Endothelial cell of umbilical vein (primary cell): ENCODE measurements at regions not wholly inside any gene's neighbourhood (a gene's known extent, or its start where the extent isn't known, plus 50 kb on each side); places are given as distances from the start of the nearest gene placed in this dataset.

Experiments used
- BruUV-seq: library from RNA; stranded (reverse); fragments of 400-500 nt; replicated peaks from 2 replicates; lab custom pipeline; 2021; lab: Mats Ljungman, UMichigan
- CTCF ChIA-PET: fragments of 300-600, 350-600 bp; sonication (Branson Sonifier 250); formaldehyde crosslinking; loops from one replicate; lab custom pipeline; 2021; ENCODE audit warnings: antibody characterized with exemption, inconsistent platforms; lab: Charles Lee
- POLR2A ChIA-PET: fragments of 300-600, 350-600 bp; sonication (Branson Sonifier 250); formaldehyde crosslinking; loops from one replicate; lab custom pipeline; 2021; ENCODE audit warnings: antibody characterized with exemption, inconsistent platforms; lab: Charles Lee
- DNase-seq: peaks from one replicate; pipeline ENCODE4 v3.0.0-alpha.2; 2011; ENCODE audit warnings: low read depth, low spot score
- FAIRE-seq: peaks from 2 replicates; lab custom pipeline; 2011; peaks lifted over from hg19 to GRCh38; lab: Jason Lieb, UNC
- H2AFZ ChIP-seq: 2 replicates; pipeline ENCODE4 v1.6.0; 2012; ENCODE audit warnings: low read depth, low read length, control low read depth, inconsistent platforms
- H3K27ac ChIP-seq: 2 replicates; pipeline ENCODE4 v1.5.1; 2011; ENCODE audit warnings: low read depth, mild to moderate bottlenecking, control low read depth, low read length, moderate library complexity; ENCODE audit not compliant: insufficient read depth
- H3K27me3 ChIP-seq, 2 experiments: 2 replicates each; pipeline versions ENCODE4 v1.6.0 to v1.6.1; 2011; ENCODE audit warnings: low read length in 2 of 2, mixed read lengths in 1 of 2; ENCODE audit not compliant: control insufficient read depth in 2 of 2, insufficient read depth in 2 of 2
- H3K36me3 ChIP-seq, 2 experiments: 2 replicates in 1 of 2; 3 replicates in 1 of 2; pipeline ENCODE4 v1.5.1; 2011; ENCODE audit warnings: low read length in 2 of 2, mild to moderate bottlenecking in 1 of 2, moderate library complexity in 1 of 2; ENCODE audit not compliant: control insufficient read depth in 2 of 2, insufficient read depth in 2 of 2; ENCODE audit errors: extremely low read depth in 1 of 2
- H3K4me1 ChIP-seq: 3 replicates; pipeline ENCODE4 v1.5.1; 2011; ENCODE audit warnings: mild to moderate bottlenecking, low read length; ENCODE audit not compliant: control insufficient read depth, insufficient read depth; ENCODE audit errors: extremely low read depth
- H3K4me2 ChIP-seq: 2 replicates; pipeline ENCODE4 v1.6.1; 2011; ENCODE audit warnings: low read length, control low read depth, mixed read lengths; ENCODE audit not compliant: insufficient read depth
- H3K4me3 ChIP-seq, 3 experiments: fragments of 200-600 bp in 1 of 3; sonication (generic), shearing (Covaris generic) in 1 of 3; replicated peaks in 1 of 3; 2 replicates each; pipeline ENCODE4 v1.5.1; 2011 to 2016; ENCODE audit warnings: control low read depth in 3 of 3, low read length in 3 of 3, mild to moderate bottlenecking in 2 of 3, inconsistent platforms in 1 of 3, low read depth in 1 of 3, moderate library complexity in 1 of 3; ENCODE audit not compliant: insufficient read depth in 1 of 3
- H3K79me2 ChIP-seq: 2 replicates; pipeline ENCODE4 v1.6.0; 2012; ENCODE audit warnings: low read length, inconsistent platforms; ENCODE audit not compliant: control insufficient read depth, insufficient read depth
- H3K9ac ChIP-seq: replicated peaks from 2 replicates; pipeline ENCODE3; 2011; ENCODE audit warnings: low read length, control low read depth; ENCODE audit not compliant: insufficient read depth; ENCODE audit errors: extremely low read depth
- H3K9me1 ChIP-seq: replicated peaks from 3 replicates; pipeline ENCODE4 v1.6.0; 2011; ENCODE audit warnings: mild to moderate bottlenecking, low read length; ENCODE audit not compliant: control insufficient read depth, insufficient read depth; ENCODE audit errors: extremely low read depth
- H3K9me3 ChIP-seq: replicated peaks from 2 replicates; pipeline ENCODE4 v1.5.1; 2012; ENCODE audit warnings: low read length, inconsistent platforms; ENCODE audit not compliant: control insufficient read depth, insufficient read depth
- H4K20me1 ChIP-seq: replicated peaks from 2 replicates; pipeline ENCODE3; 2011; ENCODE audit warnings: mild to moderate bottlenecking, low read length; ENCODE audit not compliant: control insufficient read depth, insufficient read depth; ENCODE audit errors: extremely low read depth
- CTCF ChIP-seq, 2 donors: IDR thresholded peaks; 1 replicate in 1 of 2; 2 replicates in 1 of 2; pipeline ENCODE4 v1.5.1; 2011; ENCODE audit warnings: low read length in 2 of 2, mild to moderate bottlenecking in 2 of 2, moderate library complexity in 2 of 2, control low read depth in 1 of 2, inconsistent platforms in 1 of 2, low read depth in 1 of 2; ENCODE audit not compliant: insufficient read depth in 1 of 2; ENCODE audit errors: extremely low read depth in 1 of 2
- EZH2 ChIP-seq: IDR thresholded peaks from 2 replicates; pipeline ENCODE4 v1.6.1; 2012; ENCODE audit warnings: borderline replicate concordance, low read depth, mild to moderate bottlenecking, moderate library complexity, low read length, inconsistent platforms; ENCODE audit not compliant: severe bottlenecking
- FOS ChIP-seq: IDR thresholded peaks from 2 replicates; pipeline ENCODE4 v1.6.1; 2011; ENCODE audit warnings: mild to moderate bottlenecking, low read length, moderate library complexity, borderline replicate concordance; ENCODE audit not compliant: insufficient read depth
- GATA2 ChIP-seq: IDR thresholded peaks from 2 replicates; pipeline ENCODE4 v1.7.0; 2011; ENCODE audit warnings: low read depth, mild to moderate bottlenecking, moderate library complexity, mixed read lengths, low read length; ENCODE audit not compliant: insufficient read length, insufficient read depth
- JUN ChIP-seq: IDR thresholded peaks from 2 replicates; pipeline ENCODE4 v1.6.1; 2011; ENCODE audit warnings: borderline replicate concordance, low read depth; ENCODE audit not compliant: insufficient read length, insufficient read depth
- MAX ChIP-seq: IDR thresholded peaks from 2 replicates; pipeline ENCODE4 v1.6.1; 2011; ENCODE audit not compliant: insufficient read depth, insufficient read length
- MYC ChIP-seq: IDR thresholded peaks from one replicate; pipeline ENCODE4 v1.6.1; 2011; ENCODE audit warnings: mild to moderate bottlenecking, low read depth, low read length
- POLR2A ChIP-seq: IDR thresholded peaks from 2 replicates; pipeline ENCODE4 v1.6.1; 2012; ENCODE audit warnings: low read depth, mild to moderate bottlenecking, control low read depth, low read length
- POLR2AphosphoS5 ChIP-seq: IDR thresholded peaks from 2 replicates; pipeline ENCODE4 v1.6.1; 2012; ENCODE audit warnings: low read depth, mild to moderate bottlenecking, control low read depth, low read length, moderate library complexity; ENCODE audit not compliant: insufficient read depth
- dilution Hi-C: fragments of 300-500 bp; cut with MboI; formaldehyde crosslinking; loops from one replicate; pipeline ENCODE4 v1.15.0; 2019; ENCODE audit warnings: low sequenced_read_pairs; ENCODE audit not compliant: extremely low pct_ligation_motif_present
- intact Hi-C: fragments of 100-400 bp; cut with micrococcal nuclease; formaldehyde crosslinking; loops from one replicate; pipeline ENCODE4 v1.10.0; 2022

GRCh38 chr10:88074971-88075370 lies 211.5 kb downstream of the PTEN start:
- BruUV-seq, result no TSS peak
- H2AFZ ChIP-seq, result no peak overlapping the region

More at GRCh38 chr10:88074971-88075370, 211.5 kb downstream of the PTEN start:
- no peaks in the 10 kb centered on the region for H3K4me1 ChIP-seq
- H3K9ac ChIP-seq, result no peak overlapping the region
- no peak overlapping the region for H3K27ac ChIP-seq
- no peak overlapping the region for H3K4me3 ChIP-seq
- no peak overlapping the region for H3K4me2 ChIP-seq
- intact Hi-C loops (no loop called here), dilution Hi-C loops (no loop called here)
- no peaks in the 10 kb centered on the region for H3K27me3 ChIP-seq
- POLR2A ChIA-PET, result no interaction called here
- no peak for DNase-seq
- H3K36me3 ChIP-seq, result no peaks in the 10 kb centered on the region
- no peaks in the 10 kb centered on the region for H4K20me1 ChIP-seq
- no peaks in the 10 kb centered on the region for H3K9me3 ChIP-seq
- H3K79me2 ChIP-seq, result no peaks in the 10 kb centered on the region
- H3K9me1 ChIP-seq, result no peaks in the 10 kb centered on the region
- FAIRE-seq, result no peak
- TF ChIP-seq CTCF (IDR thresholded peaks at IDR 0.05; ENCODE audit: extremely low read depth in 1 of 2, insufficient read depth in 1 of 2, low read depth in 1 of 2, low read length in 2 of 2) (no peak), FOS (no peak), JUN (no peak), GATA2 (no peak), MAX (no peak), EZH2 (no peak), POLR2A (no peak), MYC (no peak), POLR2AphosphoS5 (no peak)
- CTCF ChIA-PET, result no interaction called here
